A549 (cell line): ENCODE measurements at regions not wholly inside any gene's neighbourhood (a gene's known extent, or its start where the extent isn't known, plus 50 kb on each side); places are given as distances from the start of the nearest gene placed in this dataset.

Experiments
- ATAC-seq, 2 experiments: fragments of 200-7000 bp in 1 of 2; fragments of >200 bp in 1 of 2; cut with Nextera tagmentation in 1 of 2; cut with Tn5 transposase in 1 of 2; 3 replicates each; pipeline versions ENCODE4 v1.8.0 to v1.9.1; 2018 to 2020; ENCODE audit warnings: mild to moderate bottlenecking in 1 of 2, moderate library complexity in 1 of 2
- CTCF ChIA-PET: fragments of 300-600 bp; sonication (Branson Sonifier 250); formaldehyde crosslinking; extraction: SDS; loops from one replicate; lab custom pipeline; 2021; ENCODE audit warnings: antibody characterized with exemption, inconsistent platforms; lab: Yijun Ruan, JAX
- POLR2A ChIA-PET: fragments of 350-600 bp; formaldehyde crosslinking; extraction: SDS; loops from one replicate; lab custom pipeline; 2021; ENCODE audit warnings: antibody characterized with exemption, inconsistent platforms; lab: Yijun Ruan, JAX
- DNase-seq, 2 experiments: peaks; one replicate each; pipeline versions ENCODE4 v3.0.0 to v3.0.0-alpha.2; 2011 to 2016; ENCODE audit warnings: low read depth in 1 of 2, low spot score in 1 of 2
- FAIRE-seq: peaks from 2 replicates; lab custom pipeline; 2011; peaks lifted over from hg19 to GRCh38; lab: Jason Lieb, UNC
- H3K27ac ChIP-seq, 2 experiments: fragments of >200 bp; sonication (Bioruptor Twin); formaldehyde crosslinking; 3 replicates each; pipeline ENCODE4 v1.5.1; 2016 to 2017
- H3K4me1 ChIP-seq: fragments of >200 bp; sonication (Bioruptor Twin); formaldehyde crosslinking; 3 replicates; pipeline ENCODE4 v1.6.1; 2016
- H3K4me2 ChIP-seq: fragments of >200 bp; sonication (Bioruptor Twin); formaldehyde crosslinking; 3 replicates; pipeline ENCODE4 v1.6.1; 2016
- H3K4me3 ChIP-seq: fragments of >200 bp; sonication (Bioruptor Twin); formaldehyde crosslinking; 3 replicates; pipeline ENCODE4 v1.5.1; 2016
- H3K9me3 ChIP-seq: fragments of >200 bp; sonication (Bioruptor Twin); formaldehyde crosslinking; 3 replicates; pipeline ENCODE4 v1.6.1; 2016
- CBX8 ChIP-seq: fragments of 200-600 bp; sonication (generic); IDR thresholded peaks from 2 replicates; pipeline ENCODE4 v1.6.1; 2016
- CHD4 ChIP-seq: fragments of 200-600 bp; sonication (generic); IDR thresholded peaks from 2 replicates; pipeline ENCODE4 v1.6.1; 2016; ENCODE audit warnings: antibody characterized with exemption, mild to moderate bottlenecking, borderline replicate concordance
- CTCF ChIP-seq: fragments of >200 bp; sonication (Bioruptor Twin); formaldehyde crosslinking; IDR thresholded peaks from 3 replicates; pipeline ENCODE4 v1.5.1; 2016
- E2F6 ChIP-seq: IDR thresholded peaks from 2 replicates; pipeline ENCODE4 v1.6.1; 2012; ENCODE audit warnings: low read depth, borderline replicate concordance
- FOSB ChIP-seq: fragments of 250-450 bp; sonication (Bioruptor Pico); IDR thresholded peaks from 2 replicates; pipeline ENCODE4 v1.5.0; 2020; ENCODE audit warnings: mild to moderate bottlenecking, moderate library complexity
- FOXS1 ChIP-seq: fragments of 250-450 bp; sonication (Bioruptor Pico); IDR thresholded peaks from 2 replicates; pipeline ENCODE4 v1.5.0; 2020; ENCODE audit warnings: mild to moderate bottlenecking, moderate library complexity
- HEYL ChIP-seq: fragments of 250-450 bp; sonication (Bioruptor Pico); IDR thresholded peaks from 2 replicates; pipeline ENCODE4 v1.8.0; 2021; ENCODE audit warnings: mild to moderate bottlenecking, moderate library complexity
- HOXA7 ChIP-seq: fragments of 250-450 bp; sonication (Bioruptor Pico); IDR thresholded peaks from 2 replicates; pipeline ENCODE4 v1.5.0; 2020; ENCODE audit warnings: mild to moderate bottlenecking, moderate library complexity
- JUN ChIP-seq, 2 experiments: fragments of >200 bp; sonication (Bioruptor Twin); formaldehyde crosslinking; IDR thresholded peaks; 2 replicates in 1 of 2; 3 replicates in 1 of 2; pipeline ENCODE4 v1.6.1; 2016 to 2017
- MYC ChIP-seq: IDR thresholded peaks from 2 replicates; pipeline ENCODE4 v1.6.1; 2012; ENCODE audit warnings: mild to moderate bottlenecking, inconsistent platforms, low read length, improper control_type of control experiment, borderline replicate concordance
- PHF8 ChIP-seq: fragments of 200-600 bp; sonication (generic); IDR thresholded peaks from 2 replicates; pipeline ENCODE4 v1.6.1; 2016; ENCODE audit warnings: low read depth, mild to moderate bottlenecking, antibody characterized with exemption, moderate library complexity, borderline replicate concordance
- POLR2A ChIP-seq: IDR thresholded peaks from 2 replicates; pipeline ENCODE4 v1.6.1; 2012; ENCODE audit warnings: mild to moderate bottlenecking, low read length
- REST ChIP-seq: fragments of 200-600 bp; sonication (generic); IDR thresholded peaks from 2 replicates; pipeline ENCODE4 v1.6.1; 2016; ENCODE audit warnings: antibody characterized with exemption, mild to moderate bottlenecking, moderate library complexity
- TFCP2L1 ChIP-seq: fragments of 250-450 bp; sonication (Bioruptor Pico); IDR thresholded peaks from 2 replicates; pipeline ENCODE4 v1.5.0; 2021; ENCODE audit warnings: mild to moderate bottlenecking
- WGBS: methylation state at CpG from one replicate; pipeline ENCODE4 v1.1.6; 2017; ENCODE audit errors: missing lambda C conversion rate; 5-methylcytosine and 5-hydroxymethylcytosine counted together
- TF ChIP-seq, protein P1 (sequence below): fragments of >200 bp; sonication (Bioruptor Twin); formaldehyde crosslinking; IDR thresholded peaks from 2 replicates; pipeline ENCODE4 v1.6.1; 2016
- TF ChIP-seq, protein P2 (sequence below): fragments of 450-650 bp; IDR thresholded peaks from 2 replicates; pipeline ENCODE4 v1.6.1; 2014; ENCODE audit warnings: antibody characterized with exemption
- TF ChIP-seq, protein P3 (sequence below): fragments of >200 bp; sonication (Bioruptor Twin); formaldehyde crosslinking; IDR thresholded peaks from 3 replicates; pipeline ENCODE4 v1.6.1; 2016

- 90% methylated on average over 2 of the region's 2 CpGs for WGBS
- Histone ChIP-seq H3K27ac (no peak overlapping the region), H3K9me3 (no peaks in the 10 kb centered on the region), H3K4me1 (no peaks in the 10 kb centered on the region), H3K4me2 (no peak overlapping the region), H3K4me3 (no peak overlapping the region)
- CTCF ChIA-PET, result no interaction called here
- ATAC-seq (no peak), DNase-seq (no peak), FAIRE-seq (no peak)
- TF ChIP-seq E2F6 (no peak), CHD4 (no peak), PHF8 (no peak), MYC (no peak), FOXS1 (CRISPR knock-in tag) (no peak), POLR2A (no peak), HEYL (no peak), HOXA7 (CRISPR knock-in tag) (no peak), CBX8 (no peak), REST (no peak)
- TF ChIP-seq, protein P1, sequence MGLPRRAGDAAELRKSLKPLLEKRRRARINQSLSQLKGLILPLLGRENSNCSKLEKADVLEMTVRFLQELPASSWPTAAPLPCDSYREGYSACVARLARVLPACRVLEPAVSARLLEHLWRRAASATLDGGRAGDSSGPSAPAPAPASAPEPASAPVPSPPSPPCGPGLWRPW, result no peak
- TF ChIP-seq, protein P2, sequence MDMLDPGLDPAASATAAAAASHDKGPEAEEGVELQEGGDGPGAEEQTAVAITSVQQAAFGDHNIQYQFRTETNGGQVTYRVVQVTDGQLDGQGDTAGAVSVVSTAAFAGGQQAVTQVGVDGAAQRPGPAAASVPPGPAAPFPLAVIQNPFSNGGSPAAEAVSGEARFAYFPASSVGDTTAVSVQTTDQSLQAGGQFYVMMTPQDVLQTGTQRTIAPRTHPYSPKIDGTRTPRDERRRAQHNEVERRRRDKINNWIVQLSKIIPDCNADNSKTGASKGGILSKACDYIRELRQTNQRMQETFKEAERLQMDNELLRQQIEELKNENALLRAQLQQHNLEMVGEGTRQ, result no peak
- TF ChIP-seq, protein P3, sequence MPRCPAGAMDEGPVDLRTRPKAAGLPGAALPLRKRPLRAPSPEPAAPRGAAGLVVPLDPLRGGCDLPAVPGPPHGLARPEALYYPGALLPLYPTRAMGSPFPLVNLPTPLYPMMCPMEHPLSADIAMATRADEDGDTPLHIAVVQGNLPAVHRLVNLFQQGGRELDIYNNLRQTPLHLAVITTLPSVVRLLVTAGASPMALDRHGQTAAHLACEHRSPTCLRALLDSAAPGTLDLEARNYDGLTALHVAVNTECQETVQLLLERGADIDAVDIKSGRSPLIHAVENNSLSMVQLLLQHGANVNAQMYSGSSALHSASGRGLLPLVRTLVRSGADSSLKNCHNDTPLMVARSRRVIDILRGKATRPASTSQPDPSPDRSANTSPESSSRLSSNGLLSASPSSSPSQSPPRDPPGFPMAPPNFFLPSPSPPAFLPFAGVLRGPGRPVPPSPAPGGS, result no peak
- POLR2A ChIA-PET, result no interaction called here
Observed at GRCh38 chr10:4637657-4638056, 188.3 kb upstream of the AKR1E2 start.

GRCh38 chr10:4635883-4636282, 190.1 kb upstream of the AKR1E2 start:
- no peak for ATAC-seq
- POLR2A ChIA-PET, result no interaction called here
- CTCF ChIA-PET, result no interaction called here
- Histone ChIP-seq H3K9me3 (no peaks in the 10 kb centered on the region), H3K4me2 (no peak overlapping the region), H3K4me3 (no peak overlapping the region), H3K4me1 (no peaks in the 10 kb centered on the region), H3K27ac (no peak overlapping the region)
- WGBS, result 90% methylated on average over 2 of the region's 2 CpGs
- no peak for TF ChIP-seq CHD4
- no peak for TF ChIP-seq JUN (IDR thresholded peaks at IDR 0.05)
- no peak for TF ChIP-seq TFCP2L1 (CRISPR knock-in tag)
- TF ChIP-seq CTCF, result no peak
- no peak for TF ChIP-seq CBX8
- TF ChIP-seq FOSB (CRISPR knock-in tag), result no peak
- no peak for FAIRE-seq
- no peak for DNase-seq
